Neural progenitor cell (in vitro differentiated cells): ENCODE measurements at regions not wholly inside any gene's neighbourhood (a gene's known extent, or its start where the extent isn't known, plus 50 kb on each side); places are given as distances from the start of the nearest gene placed in this dataset.

Source experiments
- CTCF ChIP-seq: fragments of 200-600 bp; sonication (generic); IDR thresholded peaks from 2 replicates; pipeline ENCODE4 v1.5.1; 2017; ENCODE audit warnings: antibody characterized with exemption, mild to moderate bottlenecking
- EZH2 ChIP-seq: fragments of 200-600 bp; sonication (generic); IDR thresholded peaks from 2 replicates; pipeline ENCODE4 v1.6.1; 2017; ENCODE audit warnings: antibody characterized with exemption, mild to moderate bottlenecking, moderate library complexity

DNA sequence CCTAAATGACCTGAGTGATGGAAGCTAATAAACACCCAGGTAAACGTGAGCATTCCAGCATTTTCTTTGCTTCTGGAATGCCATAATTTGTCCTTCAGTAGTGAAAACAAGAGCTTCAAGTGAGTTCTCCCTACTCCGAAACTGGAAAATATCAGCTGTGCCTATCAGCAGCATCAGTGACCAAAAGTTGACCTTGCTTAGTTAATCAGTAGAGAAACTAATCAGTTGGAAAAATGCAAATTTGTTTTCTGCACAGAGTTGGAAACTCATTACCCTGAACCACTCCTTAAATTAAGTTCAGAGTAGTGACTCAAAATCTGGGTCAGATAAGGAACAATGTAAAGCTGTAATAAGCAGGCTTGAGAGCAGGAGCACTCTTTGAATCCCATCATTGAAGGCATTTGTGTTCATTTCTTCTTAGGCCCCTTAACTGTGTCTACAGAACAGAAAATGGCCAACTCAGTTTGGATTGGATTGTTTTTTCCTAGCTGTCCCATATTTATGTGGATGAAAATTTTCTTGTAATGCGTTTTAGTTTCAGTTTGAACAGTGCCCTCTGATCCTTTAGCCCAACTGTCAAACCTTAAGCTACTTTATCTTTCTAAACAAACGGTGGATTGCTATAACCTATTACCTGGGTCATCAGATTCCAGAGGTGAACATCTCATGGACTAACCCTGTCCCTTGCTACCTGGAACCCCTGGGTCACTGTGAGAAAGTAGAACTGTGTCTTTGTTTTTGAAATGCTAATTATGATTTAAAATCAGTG, 290.4 kb downstream of the TOX3 start:
- no peak for TF ChIP-seq EZH2
- TF ChIP-seq CTCF: no peak
